NCI-H510A treated with DMSO at 0.1 percent for 48 hours (cell line): ENCODE measurements at regions not wholly inside any gene's neighbourhood (a gene's known extent, or its start where the extent isn't known, plus 50 kb on each side); places are given as distances from the start of the nearest gene placed in this dataset.

ENCODE experiments used
- DNase-seq: peaks from one replicate; lab custom pipeline; 2025; lab: John Stamatoyannopoulos, UW

DNA sequence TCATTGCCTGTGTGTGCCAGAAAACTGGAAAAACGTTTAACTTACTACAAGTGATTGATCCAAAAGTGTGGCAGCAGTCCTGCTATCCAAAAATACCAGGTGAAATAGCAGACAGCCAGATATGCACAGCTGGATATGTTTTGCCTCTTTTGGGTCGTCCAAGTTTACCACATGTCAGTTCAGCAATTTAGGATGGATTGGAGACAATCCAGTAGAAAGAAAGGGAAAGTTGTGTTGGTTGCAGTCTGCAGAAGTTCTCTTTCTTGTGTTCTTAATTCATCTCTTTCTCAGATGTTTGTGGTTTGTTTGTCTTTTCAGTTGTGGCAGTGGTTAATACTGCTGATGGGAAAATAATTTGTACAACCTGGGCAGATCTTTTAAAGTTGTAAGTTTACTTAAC is 645.0 kb downstream of the PTPRC start:
- DNase-seq = no peak

DNA sequence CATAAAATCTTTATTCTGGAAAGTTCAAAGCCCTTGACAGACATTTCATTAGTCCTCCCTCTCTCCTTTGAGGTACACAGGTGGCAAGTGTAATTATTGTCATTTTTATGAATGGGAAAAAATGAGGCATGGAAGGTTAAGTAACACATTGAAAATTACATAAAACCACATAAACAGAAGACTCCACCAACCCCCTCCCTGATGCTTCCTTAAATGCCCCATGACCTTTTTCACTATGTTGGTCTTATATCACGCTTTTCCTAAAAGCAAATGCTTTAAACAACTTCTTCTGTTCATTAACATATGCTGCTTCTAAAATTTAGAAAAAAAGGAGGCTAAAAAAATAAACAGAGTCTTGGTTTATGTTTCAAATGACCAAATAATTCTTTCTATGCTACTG is 648.4 kb downstream of the PTPRC start:
- no peak for DNase-seq

DNA sequence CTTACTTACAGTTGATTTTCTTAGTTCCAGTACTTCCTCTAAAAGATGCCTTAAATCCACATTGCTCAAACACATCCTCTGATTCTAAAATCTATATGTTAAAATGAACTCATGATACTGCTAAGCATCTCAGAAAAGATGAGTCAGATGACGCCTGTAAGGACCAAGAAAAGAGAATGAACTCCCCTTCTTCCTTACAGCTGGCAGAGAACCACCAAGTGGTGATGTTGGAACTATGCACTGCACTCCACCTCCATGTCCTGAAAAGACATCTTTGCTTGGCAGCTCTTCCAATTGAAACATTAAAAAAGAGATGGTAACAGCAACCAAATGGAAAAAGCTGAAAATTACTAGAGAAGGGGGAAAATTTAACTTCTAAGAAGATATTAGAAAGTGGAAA is 648.8 kb downstream of the PTPRC start:
- DNase-seq = no peak

DNA sequence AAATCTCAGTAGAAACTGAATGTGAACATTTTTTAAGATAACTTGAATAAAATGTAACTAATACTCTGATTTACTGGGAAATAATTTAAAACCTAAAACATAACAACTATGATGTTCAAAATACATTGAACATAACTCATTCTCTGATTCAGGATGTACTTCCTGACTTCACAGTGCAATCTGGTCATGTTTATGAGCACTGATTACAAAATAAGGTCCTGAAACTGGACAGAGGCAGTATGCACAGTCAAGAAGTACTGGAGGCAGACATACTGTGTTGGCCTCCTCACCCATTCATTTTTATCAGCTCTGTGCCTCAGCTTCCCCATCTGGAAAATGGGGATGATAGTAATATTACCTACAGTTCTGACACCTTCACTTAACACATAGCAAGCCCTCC is 651.3 kb downstream of the PTPRC start:
- no peak for DNase-seq

DNA sequence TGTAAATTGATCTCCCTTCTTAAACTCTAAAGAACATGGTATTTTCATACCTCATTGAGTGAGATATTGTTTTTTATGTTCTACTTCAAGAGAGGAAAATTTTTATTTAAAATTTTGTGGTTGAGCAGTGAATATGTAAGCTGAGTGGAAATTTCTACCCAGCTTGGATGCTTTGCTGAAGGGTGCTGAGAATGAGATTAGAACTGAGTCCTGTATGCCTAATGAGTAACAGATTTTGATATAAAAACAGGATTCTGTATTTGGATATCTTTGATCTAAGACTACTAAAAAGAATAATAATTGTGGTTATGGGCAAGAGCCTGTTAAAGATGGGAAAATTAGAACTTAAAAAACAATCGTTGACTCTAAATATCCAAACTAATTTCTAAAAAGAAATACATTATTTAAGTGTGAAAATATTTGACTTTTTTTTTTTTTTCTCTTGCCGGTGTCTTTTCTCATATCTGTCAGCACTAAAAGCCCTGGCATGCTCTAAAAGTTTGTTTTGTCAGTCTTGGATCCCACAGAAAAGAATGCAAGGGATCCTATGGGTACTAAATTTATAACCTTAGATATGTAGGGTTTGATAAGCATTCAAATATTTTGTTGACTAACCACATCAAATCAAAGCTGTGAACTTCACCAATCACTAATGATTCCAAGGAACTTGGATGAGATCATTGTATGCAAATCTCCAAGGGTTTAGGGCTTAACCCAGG is 652.3 kb downstream of the PTPRC start:
- DNase-seq = no peak

DNA sequence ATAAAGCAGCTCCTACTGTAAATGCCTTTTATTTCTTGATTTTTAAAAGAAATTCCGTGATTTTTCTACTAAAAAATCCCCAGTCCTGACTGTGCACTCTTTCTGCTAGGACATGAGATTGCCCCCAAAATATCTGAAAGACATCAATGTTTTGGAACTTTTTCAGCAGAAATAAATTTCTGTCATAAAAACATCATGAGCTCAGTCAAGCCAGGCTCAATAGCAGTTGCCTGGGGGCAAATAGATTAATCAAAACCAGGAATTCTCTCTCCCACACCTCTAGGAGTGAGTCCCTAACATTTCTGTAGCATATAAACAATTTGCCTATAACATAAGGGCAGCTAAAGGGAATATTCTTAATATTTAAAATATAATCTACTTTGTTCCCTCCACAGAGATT is 654.1 kb downstream of the PTPRC start:
- no peak for DNase-seq

DNA sequence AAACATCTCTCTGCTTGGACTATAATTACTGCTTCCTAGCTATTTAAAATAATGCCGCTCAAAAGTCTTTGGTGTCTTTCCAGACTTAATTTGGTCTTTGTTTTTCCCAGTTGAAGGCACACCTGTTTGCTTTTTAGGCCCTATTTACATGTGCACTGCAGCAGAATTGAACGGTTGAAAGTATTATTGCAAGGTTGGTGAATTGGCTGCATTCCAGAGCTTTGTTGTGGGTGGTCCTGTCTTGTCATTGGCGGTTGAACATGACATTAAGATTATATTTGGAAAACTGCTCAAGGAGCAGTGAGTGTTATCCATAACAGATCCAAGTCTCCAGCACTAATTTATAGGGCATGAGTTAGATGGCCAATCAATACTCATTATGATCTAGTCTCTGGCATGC is 656.3 kb downstream of the PTPRC start:
- no peak for DNase-seq

DNA sequence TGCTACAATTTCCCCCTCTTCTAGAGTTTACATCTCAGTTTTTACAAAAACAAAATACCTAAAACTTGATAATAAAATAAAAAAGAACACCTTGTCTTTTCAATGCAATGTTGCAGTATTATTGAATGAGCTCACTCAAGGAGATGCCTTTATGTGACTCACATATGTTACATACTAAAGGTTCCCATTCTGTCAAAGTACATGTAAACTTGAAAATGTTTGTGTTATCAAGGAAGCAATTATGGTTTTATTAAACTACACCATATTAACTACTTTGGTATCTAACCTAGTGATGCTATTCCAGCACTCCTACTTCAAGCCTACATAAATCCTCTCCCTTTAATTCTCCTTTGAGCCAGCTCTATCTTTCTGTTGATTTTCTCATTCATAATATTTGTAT is 658.3 kb downstream of the PTPRC start:
- DNase-seq = no peak

DNA sequence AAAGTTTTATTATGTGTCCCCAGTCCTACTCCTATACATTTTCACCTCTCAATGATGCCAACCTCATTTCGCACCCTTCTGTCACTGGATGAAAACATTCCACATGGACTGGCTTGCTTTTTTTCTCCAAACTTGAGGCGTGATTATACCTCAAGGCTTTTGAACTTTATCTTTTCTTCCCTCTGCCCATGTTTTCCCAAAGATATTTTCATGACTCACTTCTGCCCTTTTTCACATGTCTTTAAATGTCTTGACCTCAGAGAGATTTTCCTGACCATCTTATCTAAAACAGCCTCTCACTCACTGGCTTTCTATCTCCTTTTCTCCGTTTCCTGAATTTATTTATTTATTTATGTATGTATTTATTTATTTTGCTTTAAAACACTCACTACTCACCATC is 659.0 kb downstream of the PTPRC start:
- no peak for DNase-seq

DNA sequence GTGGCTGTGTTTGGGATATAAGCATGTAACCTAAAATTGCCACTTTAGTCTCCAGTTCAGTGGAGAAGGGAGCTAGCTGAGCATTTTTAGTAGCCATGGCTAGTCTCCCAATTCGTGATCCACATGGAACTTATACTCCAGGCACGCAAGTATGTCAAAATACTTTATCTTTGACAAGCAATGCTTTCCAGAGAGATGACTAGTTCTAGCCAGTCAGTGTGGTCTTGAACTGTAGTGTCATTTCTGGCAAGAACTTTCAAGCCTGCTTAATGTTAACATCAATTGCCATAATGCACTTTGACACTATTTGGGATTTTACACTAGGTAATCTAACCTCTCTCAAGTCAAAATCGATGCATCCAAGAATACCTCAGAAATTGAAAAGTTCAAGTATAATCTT is 660.0 kb downstream of the PTPRC start:
- DNase-seq = no peak

DNA sequence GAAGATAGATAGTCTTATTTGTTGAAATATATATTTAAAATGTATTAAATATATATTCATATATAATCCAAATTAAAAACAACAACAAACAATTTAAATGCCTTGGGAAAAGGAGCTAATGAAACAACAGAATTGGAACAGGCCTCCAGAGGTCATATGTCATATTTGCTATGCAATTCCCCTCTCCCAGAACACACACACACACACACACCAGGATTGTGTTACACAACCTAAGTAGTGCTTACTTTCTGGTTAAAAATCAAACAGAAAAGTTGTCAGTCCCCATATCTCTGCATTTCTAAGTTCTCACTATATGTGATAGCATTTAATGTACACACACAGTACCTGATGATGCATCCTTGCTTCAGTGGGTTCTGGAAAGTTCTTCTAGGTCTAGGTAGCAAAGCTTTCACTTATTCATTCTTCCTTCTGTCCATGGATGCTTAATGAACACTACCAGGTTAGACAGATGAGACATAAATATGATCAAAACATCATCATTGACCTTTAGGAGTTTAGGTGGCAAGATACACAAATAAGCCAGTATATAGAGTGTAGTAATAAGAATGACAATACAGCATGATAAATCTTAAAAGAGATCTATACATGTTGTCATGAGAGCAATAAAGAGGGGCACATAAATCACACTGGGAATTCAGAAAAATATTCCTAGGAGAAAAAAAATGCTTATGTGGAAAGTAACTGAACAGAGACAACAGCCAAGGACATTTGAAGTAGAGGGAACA is 662.8 kb downstream of the PTPRC start:
- DNase-seq = no peak

DNA sequence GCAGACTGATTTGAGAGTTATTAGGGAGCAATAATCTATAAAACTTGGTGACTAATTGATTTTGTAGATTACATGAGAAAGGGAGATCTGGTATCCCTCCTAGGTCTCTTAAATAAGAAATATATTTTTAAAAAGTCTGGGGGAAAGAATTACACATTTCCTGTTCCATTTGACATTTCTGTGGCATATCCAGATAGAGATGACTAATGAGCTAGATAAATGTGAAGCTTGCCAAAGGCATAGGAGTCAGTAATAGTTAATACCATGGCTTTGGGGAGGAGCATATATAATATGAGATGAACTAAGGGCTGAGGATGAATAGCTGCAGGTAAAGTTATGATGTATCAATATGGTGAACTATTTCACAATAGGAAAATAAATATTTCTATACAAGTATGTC is 663.7 kb downstream of the PTPRC start:
- no peak for DNase-seq

DNA sequence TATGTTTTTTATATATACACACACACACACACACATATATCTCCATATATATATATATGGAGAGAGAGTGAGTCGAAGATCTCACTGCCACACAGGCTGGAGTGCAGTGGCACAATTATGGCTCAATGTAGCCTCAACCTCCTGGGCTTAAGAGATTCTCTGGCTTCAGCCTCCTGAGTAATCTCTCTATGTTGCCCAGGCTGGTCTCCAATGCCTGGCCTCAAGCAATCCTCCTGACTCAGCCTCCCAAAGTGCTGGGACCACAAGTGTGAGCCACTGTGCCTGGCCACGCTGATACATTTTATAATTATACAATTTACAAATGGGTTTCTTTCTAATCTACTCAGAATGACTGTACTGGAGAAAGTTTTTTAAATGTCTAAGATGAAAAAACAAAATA is 664.2 kb downstream of the PTPRC start:
- no peak for DNase-seq

DNA sequence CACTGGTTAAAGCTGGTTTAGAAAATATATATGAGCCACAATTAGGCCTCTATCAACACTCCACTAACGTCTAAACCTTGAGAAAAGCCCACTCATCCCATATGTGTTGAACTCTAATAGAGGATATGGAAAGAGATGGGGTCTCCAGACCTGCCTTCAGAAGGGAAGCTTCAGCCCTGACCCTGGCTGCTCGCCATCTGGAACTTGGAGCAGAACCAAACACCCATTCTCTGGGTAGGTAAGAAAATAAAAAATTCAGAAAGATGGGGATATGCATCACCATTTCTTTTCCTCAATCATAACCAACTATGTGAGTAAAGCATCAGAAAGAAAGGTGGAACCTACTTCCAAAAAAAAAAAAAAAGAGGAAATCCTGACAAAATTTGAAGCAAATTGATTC is 666.2 kb downstream of the PTPRC start:
- DNase-seq = no peak

DNA sequence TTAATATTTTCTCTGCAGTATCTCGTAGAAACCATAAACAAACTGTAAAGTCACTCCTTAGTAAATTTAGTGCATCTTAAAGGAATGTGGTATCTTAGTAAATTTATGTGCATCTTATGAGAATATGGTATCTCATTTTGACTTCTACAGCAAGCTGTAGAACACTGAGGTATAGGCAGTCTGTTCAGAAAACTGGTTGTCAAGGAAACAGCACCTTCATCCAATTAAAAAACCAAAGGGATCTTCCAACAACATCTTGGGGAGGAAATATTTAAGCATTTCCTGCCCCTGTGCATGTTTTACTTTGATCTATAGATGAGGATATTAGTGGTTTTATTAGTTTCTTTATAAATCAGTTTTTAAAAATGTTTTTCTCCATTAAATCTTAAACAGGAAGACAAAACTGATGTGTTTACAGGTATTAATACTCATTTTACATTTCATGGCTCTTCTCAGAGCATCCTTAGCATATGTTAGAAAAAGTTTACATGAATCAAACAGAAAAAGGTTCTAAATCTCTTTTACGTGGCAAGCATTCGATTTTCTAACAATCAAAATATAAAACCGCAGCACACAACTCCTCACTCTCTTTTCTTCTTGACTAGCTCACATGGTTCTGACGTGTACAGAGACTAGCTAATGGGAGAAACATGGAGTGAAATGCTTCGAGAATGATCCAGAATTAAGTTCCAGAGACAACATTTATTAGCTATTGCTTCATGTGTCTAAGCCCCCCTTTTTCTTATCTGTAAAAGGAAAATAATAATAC is 668.8 kb downstream of the PTPRC start:
- no peak for DNase-seq

DNA sequence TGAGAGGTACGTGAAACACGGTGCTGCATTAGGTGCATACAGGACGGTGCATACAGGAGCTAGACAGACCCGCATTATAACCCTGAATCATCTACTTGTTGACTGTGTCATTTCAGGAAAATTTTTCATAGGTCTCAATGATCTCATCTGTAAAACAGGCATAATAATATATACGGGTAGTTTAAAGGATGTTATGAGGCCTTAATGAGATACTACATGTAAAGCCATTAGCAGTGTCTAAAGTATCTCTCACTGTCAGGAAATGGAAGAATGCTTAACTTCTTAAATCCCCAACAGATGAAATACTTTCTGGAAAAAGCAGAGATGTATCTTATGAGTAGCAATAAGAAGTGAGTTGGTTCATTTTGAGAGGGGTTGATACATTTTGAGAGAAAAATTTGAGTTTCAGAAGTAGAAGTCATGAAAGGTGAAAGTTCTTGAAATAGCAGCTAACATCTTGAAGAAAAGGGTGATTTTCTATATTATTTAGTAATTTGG is 669.6 kb downstream of the PTPRC start:
- DNase-seq = no peak

DNA sequence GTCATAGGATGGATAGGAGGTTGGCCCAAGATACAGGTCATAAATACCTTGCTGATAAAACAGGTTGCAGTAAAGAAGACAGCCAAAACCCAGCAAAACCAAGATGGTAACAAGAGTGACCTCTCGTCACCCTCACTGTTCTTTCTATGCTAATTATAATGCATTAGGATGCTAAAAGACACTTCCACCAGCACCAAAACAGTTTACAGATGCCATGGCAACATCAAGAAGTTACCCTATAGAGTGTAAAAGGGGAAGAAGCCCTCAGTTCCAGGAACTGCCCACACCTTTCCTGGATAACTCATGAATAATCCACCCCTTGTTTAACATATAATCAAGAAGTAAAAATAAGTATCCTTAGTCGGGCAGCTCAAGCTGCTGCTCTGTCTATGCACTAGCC is 671.9 kb downstream of the PTPRC start:
- DNase-seq = no peak

DNA sequence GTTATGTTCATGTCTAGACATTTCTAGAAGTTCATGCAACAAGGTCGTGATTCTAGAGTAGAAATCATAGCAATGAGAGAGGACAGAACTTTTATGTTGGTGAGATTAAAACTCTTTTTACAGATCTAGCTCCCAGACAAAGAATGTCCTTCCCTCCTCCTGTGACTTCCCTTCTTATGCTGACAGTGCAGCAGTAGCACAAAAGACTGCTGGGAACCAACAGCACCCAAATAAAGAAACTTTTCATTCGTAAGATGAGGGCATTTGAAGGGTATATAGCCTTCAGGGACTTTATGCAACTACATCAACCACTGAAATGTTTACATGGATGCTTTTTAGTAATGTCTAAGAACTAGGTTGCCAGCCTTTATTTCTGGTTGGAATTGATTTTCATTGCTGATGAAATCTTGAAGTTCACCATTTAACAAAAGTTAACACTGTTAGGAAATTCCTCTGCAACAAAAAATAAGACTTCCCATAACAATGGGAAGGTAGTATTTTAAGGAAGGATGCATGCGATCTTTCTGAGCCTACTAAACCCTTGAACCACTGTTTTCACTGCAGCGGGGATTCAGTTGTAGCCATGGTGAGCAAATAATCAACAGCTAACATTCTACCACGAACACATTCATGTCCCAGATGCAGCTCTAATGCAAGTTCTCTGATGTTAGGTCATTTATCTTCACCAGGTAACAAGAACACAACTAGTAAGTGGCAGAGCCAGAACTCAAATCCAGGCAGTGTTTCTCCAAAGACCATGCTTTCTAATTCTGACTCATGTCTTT is 672.8 kb downstream of the PTPRC start:
- no peak for DNase-seq

DNA sequence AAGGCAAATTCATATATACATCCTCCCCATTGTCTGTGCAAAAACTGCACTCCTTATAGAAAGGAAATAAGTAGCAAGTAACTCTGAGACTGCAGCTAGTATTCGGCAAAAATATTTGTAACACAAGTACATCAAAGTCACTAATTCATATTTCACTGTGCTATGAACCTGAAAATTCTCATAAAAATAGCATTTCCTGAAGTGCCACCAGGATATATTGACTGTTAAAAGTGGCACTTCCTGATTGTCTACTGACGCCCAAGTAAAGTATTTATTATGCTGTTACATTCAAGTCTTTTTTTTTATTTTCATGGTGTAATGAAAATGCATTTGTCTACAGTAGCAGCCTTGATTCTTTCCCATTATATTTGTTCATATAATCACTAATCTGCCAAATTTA is 673.8 kb downstream of the PTPRC start:
- no peak for DNase-seq

DNA sequence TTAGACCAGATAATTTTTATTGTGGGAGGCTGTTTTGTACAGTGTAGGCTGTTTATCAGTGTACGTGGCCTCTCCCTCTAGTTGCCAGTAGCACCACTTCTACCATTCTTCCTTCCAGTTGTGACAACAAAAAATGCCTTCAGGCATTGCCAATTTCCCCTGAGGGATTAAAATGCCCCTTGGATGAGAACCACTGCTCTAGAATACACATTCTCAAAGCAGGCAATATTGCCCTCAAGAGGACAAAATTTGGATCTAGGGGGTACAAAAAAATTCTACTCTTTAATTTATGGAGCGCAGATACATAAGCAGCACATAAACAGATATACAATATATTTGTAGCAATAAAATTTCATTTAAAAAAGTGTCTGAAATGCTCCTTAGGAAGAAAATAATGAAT is 674.6 kb downstream of the PTPRC start:
- no peak for DNase-seq

DNA sequence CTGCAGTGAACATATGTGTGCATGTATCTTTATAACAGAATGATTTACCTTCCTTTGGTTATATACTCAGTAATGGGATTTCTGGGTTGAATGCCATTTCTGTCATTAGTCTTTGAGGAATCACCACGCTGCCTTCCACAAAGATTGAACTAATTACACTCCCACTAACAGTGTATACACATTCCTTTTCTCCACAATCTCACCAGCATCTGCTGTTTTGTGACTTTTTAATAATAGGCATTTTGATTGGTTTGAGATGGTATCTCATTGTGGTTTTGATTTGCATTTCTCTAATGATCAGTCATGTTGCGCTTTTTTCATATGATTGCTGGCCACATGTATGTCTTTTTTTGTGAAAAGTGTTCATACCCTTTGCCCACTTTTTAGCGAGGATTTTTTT is 680.5 kb downstream of the PTPRC start:
- DNase-seq = no peak

DNA sequence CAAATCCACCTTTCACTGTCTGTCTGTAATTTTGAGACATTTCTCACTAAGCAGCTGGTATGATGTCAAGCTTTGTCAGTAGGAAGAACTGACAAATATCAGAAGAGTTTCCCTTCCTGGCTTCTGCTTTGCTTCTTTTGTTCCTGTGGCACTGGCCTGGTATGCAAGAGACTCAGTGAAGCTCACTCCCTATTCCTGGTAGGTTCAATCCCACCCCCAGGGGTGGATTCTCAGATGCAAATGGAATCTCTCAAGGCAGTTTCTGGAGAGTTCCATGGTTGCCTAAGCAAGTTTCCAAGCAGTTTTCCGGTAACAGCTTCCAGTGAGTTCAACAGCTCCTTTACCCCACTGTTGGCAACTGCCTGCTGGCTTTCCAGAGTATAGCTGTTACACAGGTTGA is 683.4 kb downstream of the PTPRC start:
- DNase-seq = no peak
